Right lobe of liver (tissue), 4 donors: ENCODE measurements at regions not wholly inside any gene's neighbourhood (a gene's known extent, or its start where the extent isn't known, plus 50 kb on each side); places are given as distances from the start of the nearest gene placed in this dataset.
"Not testable (repeated sequence)": the region's sequence is repeated elsewhere in the genome, so short reads cannot be mapped to it uniquely, and the experiment has no call there.

Source experiments
- CTCF ChIP-seq, 4 donors: fragments of 200-600 bp in 3 of 4; fragments of 450-650 bp in 1 of 4; IDR thresholded peaks; one replicate each; pipeline versions ENCODE4 v1.5.1 to v1.8.0; 2016 to 2022; ENCODE audit warnings: antibody characterized with exemption in 4 of 4, mild to moderate bottlenecking in 2 of 4
- POLR2A ChIP-seq: fragments of 450-650 bp; IDR thresholded peaks from one replicate; pipeline ENCODE4 v1.6.1; 2017; ENCODE audit warnings: antibody characterized with exemption, mild to moderate bottlenecking
- donor health status: DM: no; HTN: no; CAD: no.
- donor health status: DM: no; HTN: no; CAD: no.
- donor health status: DM: no; HTN: yes; CAD: no.

GRCh38 chr5:17083276-17083675 is 134.2 kb upstream of the BASP1 start:
- TF ChIP-seq POLR2A; CTCF (IDR thresholded peaks at IDR 0.05): not testable (repeated sequence)
